Loucy (cell line): ENCODE measurements at regions not wholly inside any gene's neighbourhood (a gene's known extent, or its start where the extent isn't known, plus 50 kb on each side); places are given as distances from the start of the nearest gene placed in this dataset.

Experiments used
- H2AFZ ChIP-seq: fragments of 200-600 bp; sonication (generic); 2 replicates; pipeline ENCODE4 v1.6.0; 2016; ENCODE audit warnings: antibody characterized with exemption, mild to moderate bottlenecking, low read length, moderate library complexity
- H3F3A ChIP-seq: fragments of 200-600 bp; 2 replicates; pipeline ENCODE4 v1.6.0; 2016; ENCODE audit warnings: antibody characterized with exemption, low read depth, mild to moderate bottlenecking
- H3K27me3 ChIP-seq: fragments of 200-600 bp; sonication (generic); 2 replicates; pipeline ENCODE4 v1.6.1; 2014; ENCODE audit warnings: low read length, mild to moderate bottlenecking; ENCODE audit not compliant: insufficient read depth, poor library complexity, severe bottlenecking
- H3K36me3 ChIP-seq: fragments of 200-600 bp; sonication (generic); 2 replicates; pipeline ENCODE4 v1.6.1; 2016; ENCODE audit warnings: low read length; ENCODE audit not compliant: insufficient read depth
- H3K4me1 ChIP-seq: fragments of 200-600 bp; sonication (generic); 2 replicates; pipeline ENCODE4 v1.5.1; 2014; ENCODE audit warnings: low read length, mild to moderate bottlenecking; ENCODE audit not compliant: insufficient read depth, poor library complexity, severe bottlenecking
- H3K4me2 ChIP-seq: fragments of 200-600 bp; sonication (generic); 2 replicates; pipeline ENCODE4 v1.6.0; 2014; ENCODE audit warnings: antibody characterized with exemption, low read length, low read depth, mild to moderate bottlenecking; ENCODE audit not compliant: poor library complexity, severe bottlenecking
- H3K4me3 ChIP-seq: fragments of 200-600 bp; sonication (generic); 2 replicates; pipeline ENCODE4 v1.5.1; 2014; ENCODE audit warnings: low read length, mild to moderate bottlenecking, mixed read lengths; ENCODE audit not compliant: poor library complexity, severe bottlenecking
- H3K79me2 ChIP-seq: fragments of 200-600 bp; sonication (generic); 2 replicates; pipeline ENCODE4 v1.6.1; 2014; ENCODE audit warnings: low read length; ENCODE audit not compliant: insufficient read depth
- H3K9ac ChIP-seq: fragments of 200-600 bp; sonication (generic); 2 replicates; pipeline ENCODE4 v1.6.0; 2014; ENCODE audit warnings: mild to moderate bottlenecking, low read depth, low read length, moderate library complexity; ENCODE audit not compliant: poor library complexity, severe bottlenecking
- H3K9me2 ChIP-seq: fragments of 200-600 bp; sonication (generic); replicated peaks from 2 replicates; pipeline ENCODE4 v1.6.1; 2016; ENCODE audit warnings: low read depth, low read length, mixed read lengths
- H3K9me3 ChIP-seq: fragments of 200-600 bp; sonication (generic); 2 replicates; pipeline ENCODE4 v1.6.1; 2014; ENCODE audit warnings: mild to moderate bottlenecking, antibody characterized with exemption, low read length, low read depth; ENCODE audit not compliant: insufficient read depth
- H4K20me1 ChIP-seq: fragments of 200-600 bp; sonication (generic); 2 replicates; pipeline ENCODE4 v1.6.0; 2014; ENCODE audit warnings: antibody characterized with exemption, low read length, mild to moderate bottlenecking; ENCODE audit not compliant: insufficient read depth, poor library complexity, severe bottlenecking
- EZH2phosphoT487 ChIP-seq: fragments of 200-600 bp; IDR thresholded peaks from 2 replicates; pipeline ENCODE4 v1.6.1; 2018; ENCODE audit warnings: antibody characterized with exemption, mild to moderate bottlenecking, moderate library complexity, borderline replicate concordance
- TF ChIP-seq, protein P1 (sequence below): fragments of 200-600 bp; sonication (generic); conservative IDR thresholded peaks from 2 replicates; pipeline ENCODE4 v1.5.1; 2014; ENCODE audit warnings: mild to moderate bottlenecking, antibody characterized with exemption, low read length

DNA sequence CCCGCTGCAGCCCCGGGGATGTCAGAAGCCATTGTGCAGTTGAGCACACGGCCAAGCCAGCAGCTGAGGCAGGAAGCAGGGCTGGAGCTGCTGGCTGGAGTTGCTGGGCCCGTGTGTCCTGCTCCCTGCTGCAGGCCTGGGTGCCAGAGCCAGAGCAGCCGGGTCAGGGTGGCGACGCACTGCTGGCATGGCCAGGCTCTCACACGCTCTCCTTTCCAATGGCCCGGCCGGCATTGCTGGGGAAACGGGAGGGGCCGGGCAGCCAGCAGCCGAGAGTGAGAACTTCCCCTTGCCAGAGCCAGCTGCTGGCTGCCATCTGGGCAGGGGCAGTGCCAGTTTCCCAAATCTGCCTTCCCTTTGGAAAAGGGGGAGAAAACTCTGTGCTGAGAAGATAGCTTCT lies 82.4 kb upstream of the PROX1 start:
- Histone ChIP-seq H3K4me2 (no peak overlapping the region), H3F3A (no peaks in the 10 kb centered on the region), H3K4me1 (no peaks in the 10 kb centered on the region), H3K36me3 (no peaks in the 10 kb centered on the region), H3K9me3 (no peaks in the 10 kb centered on the region), H3K9me2 (no peaks in the 10 kb centered on the region), H3K9ac (no peak overlapping the region), H2AFZ (no peak overlapping the region), H3K27me3 (no peaks in the 10 kb centered on the region), H4K20me1 (no peaks in the 10 kb centered on the region), H3K79me2 (no peaks in the 10 kb centered on the region), H3K4me3 (no peak overlapping the region)
- TF ChIP-seq, protein P1, sequence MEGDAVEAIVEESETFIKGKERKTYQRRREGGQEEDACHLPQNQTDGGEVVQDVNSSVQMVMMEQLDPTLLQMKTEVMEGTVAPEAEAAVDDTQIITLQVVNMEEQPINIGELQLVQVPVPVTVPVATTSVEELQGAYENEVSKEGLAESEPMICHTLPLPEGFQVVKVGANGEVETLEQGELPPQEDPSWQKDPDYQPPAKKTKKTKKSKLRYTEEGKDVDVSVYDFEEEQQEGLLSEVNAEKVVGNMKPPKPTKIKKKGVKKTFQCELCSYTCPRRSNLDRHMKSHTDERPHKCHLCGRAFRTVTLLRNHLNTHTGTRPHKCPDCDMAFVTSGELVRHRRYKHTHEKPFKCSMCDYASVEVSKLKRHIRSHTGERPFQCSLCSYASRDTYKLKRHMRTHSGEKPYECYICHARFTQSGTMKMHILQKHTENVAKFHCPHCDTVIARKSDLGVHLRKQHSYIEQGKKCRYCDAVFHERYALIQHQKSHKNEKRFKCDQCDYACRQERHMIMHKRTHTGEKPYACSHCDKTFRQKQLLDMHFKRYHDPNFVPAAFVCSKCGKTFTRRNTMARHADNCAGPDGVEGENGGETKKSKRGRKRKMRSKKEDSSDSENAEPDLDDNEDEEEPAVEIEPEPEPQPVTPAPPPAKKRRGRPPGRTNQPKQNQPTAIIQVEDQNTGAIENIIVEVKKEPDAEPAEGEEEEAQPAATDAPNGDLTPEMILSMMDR = no peak
- no peak for TF ChIP-seq EZH2phosphoT487

GRCh38 chr1:213908521-213908920 lies 79.3 kb upstream of the PROX1 start:
- no peaks in the 10 kb centered on the region for H3K36me3 ChIP-seq
- no peaks in the 10 kb centered on the region for H3K79me2 ChIP-seq
- no peak overlapping the region for H3K4me2 ChIP-seq
- H3K27me3 ChIP-seq = no peaks in the 10 kb centered on the region
- H2AFZ ChIP-seq = no peak overlapping the region
- no peak overlapping the region for H3K9ac ChIP-seq
- no peaks in the 10 kb centered on the region for H4K20me1 ChIP-seq
- TF ChIP-seq, protein P1 = no peak
- no peak for TF ChIP-seq EZH2phosphoT487
- no peaks in the 10 kb centered on the region for H3K9me3 ChIP-seq
- H3K9me2 ChIP-seq = no peaks in the 10 kb centered on the region
- H3K4me1 ChIP-seq = no peaks in the 10 kb centered on the region
- no peak overlapping the region for H3K4me3 ChIP-seq
- no peaks in the 10 kb centered on the region for H3F3A ChIP-seq

DNA sequence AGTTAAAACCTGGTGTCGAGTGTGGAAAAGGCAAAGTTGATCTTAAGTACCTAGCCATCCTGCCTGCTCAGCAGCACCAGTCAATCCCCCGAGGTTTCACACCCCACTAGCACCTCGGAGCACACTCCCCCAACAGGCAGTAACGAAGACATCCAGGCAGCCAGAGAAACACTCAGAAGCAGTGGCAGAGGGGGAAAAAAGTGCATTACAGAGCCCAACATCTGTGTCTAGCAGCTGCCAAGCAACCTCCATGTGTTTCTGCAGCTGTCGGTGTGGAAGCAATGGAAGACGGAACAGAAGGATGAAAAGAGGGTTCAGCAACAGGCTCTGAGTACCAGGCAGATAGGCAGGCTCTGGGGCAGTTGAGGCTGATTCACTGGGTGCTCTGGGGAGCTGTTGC lies 73.4 kb upstream of the PROX1 start:
- no peak for TF ChIP-seq EZH2phosphoT487
- TF ChIP-seq, protein P1 = no peak

More for the DNA sequence above, 73.4 kb upstream of the PROX1 start:
- Histone ChIP-seq H3K4me1 (no peaks in the 10 kb centered on the region), H3K9ac (no peak overlapping the region), H3F3A (no peaks in the 10 kb centered on the region), H3K9me2 (no peaks in the 10 kb centered on the region), H3K4me3 (no peak overlapping the region), H3K4me2 (no peak overlapping the region), H4K20me1 (no peaks in the 10 kb centered on the region), H3K27me3 (no peaks in the 10 kb centered on the region), H2AFZ (no peak overlapping the region), H3K9me3 (no peaks in the 10 kb centered on the region), H3K79me2 (no peaks in the 10 kb centered on the region), H3K36me3 (no peaks in the 10 kb centered on the region)
